ENCODE measurements at regions not wholly inside any gene's neighbourhood (a gene's known extent, or its start where the extent isn't known, plus 50 kb on each side); places are given as distances from the start of the nearest gene placed in this dataset.
"Not testable (repeated sequence)": the region's sequence is repeated elsewhere in the genome, so short reads cannot be mapped to it uniquely, and the experiment has no call there.

DNA sequence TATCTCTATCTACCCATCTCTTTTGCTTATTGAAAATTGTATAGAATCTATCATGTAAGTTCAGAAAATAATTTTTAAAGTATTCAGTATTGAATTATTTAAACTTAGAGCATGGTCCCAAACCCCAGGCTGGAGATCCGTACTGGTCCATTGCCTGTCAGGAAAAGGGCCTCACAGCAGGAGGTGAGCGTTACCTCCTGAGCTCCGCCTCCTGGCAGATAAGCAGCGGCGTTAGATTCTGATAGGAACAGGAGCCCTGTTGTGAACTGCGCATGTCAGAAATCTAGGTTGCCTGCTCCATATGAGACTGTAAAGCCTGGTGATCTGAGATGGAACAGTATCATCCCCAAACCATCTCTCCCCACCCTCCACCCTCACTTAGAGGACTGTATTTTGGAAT, 266.0 kb upstream of the CNTNAP2 start:
- in situ Hi-C loops (cut with HindIII; ENCODE audit: low pct_unique_long_range_greater_than_20kb, low sequenced_read_pairs), result no loop called here
- DNase-seq (ENCODE audit: low read depth, low spot score), result no peak

DNA sequence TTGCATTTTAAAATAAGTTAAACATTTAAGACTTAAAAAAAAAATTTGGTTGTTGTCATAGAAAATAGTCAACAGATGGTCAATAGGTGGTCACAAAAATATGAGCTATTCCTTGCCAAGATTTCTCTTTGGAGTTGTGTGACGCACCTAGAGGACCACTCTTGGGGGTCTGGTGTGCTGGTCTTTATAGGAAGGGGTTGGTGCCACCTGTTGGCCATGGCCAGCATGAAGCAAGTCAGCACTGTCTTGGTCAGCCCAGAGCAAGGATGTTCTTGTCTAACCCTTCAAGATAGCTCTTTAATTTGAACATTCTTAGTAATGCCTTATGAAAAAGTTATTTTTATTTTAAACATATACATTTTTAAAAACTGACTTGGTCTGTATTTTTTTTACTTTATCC, 267.9 kb upstream of the CNTNAP2 start:
- in situ Hi-C loops (cut with HindIII; ENCODE audit: low pct_unique_long_range_greater_than_20kb, low sequenced_read_pairs), result no loop called here
- DNase-seq (ENCODE audit: low read depth, low spot score), result peak; percentile 68

DNA sequence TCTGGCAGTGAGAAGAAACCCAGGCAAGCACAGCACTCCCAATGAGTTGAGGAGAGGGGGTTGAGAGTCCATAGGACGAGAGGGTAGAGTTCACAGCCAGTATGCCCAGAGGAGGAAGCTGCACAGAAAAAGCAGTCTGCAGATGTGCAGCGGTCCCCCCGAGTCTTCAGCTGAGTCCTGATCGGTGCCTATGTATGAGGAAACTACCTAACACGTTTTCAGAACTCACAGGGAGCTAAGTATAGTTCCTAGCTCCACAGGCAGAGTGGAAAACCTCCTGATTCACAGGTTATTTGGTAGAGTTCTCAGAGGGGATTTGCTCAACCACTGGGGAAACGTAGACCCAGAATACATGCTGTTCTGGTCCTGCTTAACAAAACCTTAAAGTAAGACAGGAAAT, 271.3 kb upstream of the CNTNAP2 start:
- no peak for DNase-seq (ENCODE audit: low read depth, low spot score)
- in situ Hi-C loops (cut with HindIII; ENCODE audit: low pct_unique_long_range_greater_than_20kb, low sequenced_read_pairs), result no loop called here

DNA sequence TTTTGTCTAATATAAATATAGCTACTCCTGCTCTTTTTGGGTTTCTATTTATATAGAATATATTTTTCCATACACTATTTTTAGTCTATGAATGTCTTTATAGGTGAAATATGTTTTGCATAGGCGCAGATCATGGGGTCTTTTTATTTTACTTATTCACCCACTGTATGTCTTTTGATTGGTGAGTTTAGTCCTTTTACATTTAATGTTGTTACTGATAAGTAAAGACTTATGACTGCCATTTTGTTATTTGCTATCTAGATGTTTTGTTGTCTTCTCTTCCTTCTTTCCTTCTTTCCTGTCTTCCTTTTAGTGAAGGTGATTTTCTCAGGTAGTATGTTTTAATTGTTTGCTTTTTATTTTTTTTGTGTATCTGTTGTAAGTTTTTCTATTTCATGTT, 276.8 kb upstream of the CNTNAP2 start:
- in situ Hi-C loops (cut with HindIII; ENCODE audit: low pct_unique_long_range_greater_than_20kb, low sequenced_read_pairs), result no loop called here
- DNase-seq (ENCODE audit: low read depth, low spot score), result no peak

DNA sequence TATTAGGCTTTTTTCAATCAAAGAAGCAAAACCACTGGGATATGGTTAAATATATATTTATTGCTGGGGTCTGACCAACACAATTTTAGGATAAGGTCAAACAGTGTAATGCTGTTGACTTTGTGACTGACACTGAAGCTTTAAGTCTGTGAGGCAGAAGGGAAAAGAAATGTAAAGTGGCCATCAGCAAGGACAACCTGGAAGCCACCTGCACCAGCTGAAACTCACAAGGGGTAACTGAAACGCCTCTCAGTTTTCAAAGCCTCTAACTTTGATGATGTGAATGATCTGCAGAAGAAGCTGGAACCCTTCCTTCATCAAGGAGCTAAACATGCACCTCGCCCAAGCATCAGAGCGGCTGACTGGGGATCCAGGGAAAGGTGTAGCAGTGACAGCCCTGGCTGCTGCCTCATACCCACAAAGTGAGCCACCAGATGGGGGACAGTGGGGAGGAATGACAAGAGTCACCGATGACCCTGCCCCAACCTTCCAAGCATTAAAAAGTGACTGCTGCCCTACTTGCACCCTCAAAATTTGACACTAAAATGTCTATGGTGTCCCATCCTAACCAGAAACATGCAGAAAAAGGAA, 284.9 kb upstream of the CNTNAP2 start:
- DNase-seq (ENCODE audit: low read depth, low spot score), result no peak
- in situ Hi-C loops (cut with HindIII; ENCODE audit: low pct_unique_long_range_greater_than_20kb, low sequenced_read_pairs), result no loop called here

DNA sequence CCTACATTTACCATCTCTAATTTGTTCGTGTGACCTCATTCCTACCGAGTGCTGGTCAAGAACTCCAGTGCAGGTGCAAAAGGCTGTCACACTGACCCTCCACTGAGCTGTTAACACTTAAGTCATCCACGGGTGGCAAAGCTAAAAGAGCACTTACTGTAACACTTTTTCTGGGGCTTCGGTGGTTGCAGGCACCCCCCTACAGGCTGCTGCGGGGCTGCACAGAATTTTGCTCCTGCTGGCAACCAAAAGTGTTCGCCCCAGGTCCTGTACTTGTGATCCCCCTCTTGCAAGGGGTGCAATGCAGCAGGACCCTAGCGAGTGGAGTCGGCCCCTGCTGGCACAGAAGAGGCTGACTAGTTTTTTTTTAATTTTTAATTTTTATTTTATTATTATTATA, 298.9 kb upstream of the CNTNAP2 start:
- in situ Hi-C loops (cut with HindIII; ENCODE audit: low pct_unique_long_range_greater_than_20kb, low sequenced_read_pairs), result no loop called here
- no peak for DNase-seq (ENCODE audit: low read depth, low spot score)

DNA sequence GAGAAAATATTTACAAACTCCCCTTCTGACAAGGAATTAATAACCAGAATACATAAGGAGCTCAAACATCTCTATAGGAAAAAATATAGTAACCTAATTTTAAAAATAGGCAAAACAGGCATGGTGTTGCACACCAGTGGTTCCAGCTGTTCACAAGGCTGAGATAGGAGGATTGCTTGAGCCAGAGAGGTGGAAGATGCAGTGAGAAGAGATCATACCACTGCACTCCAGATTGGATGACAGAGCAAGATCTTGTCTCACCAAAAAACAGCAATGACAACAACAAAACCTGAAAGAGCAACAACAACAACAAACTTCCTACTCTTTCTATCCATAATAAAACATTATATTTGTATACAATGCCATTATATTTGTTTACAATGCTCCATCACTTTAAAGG, 304.4 kb upstream of the CNTNAP2 start:
- in situ Hi-C loops (cut with HindIII; ENCODE audit: low pct_unique_long_range_greater_than_20kb, low sequenced_read_pairs), result no loop called here
- DNase-seq (ENCODE audit: low read depth, low spot score), result no peak

DNA sequence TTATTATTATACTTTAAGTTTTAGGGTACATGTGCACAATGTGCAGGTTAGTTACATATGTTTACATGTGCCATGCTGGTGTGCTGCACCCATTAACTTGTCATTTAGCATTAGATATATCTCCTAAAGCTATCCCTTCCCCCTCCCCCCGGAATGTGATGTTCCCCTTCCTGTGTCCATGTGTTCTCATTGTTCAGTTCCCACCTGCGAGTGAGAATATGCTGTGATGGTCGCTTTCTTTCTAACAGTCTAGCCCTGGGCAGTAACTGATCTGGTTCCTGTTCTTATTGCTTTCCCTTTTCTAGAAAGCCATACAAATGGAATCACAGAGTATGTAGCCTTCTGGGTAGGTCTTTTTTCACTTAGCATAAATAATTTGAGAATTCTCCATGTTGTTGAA, 311.1 kb upstream of the CNTNAP2 start:
- in situ Hi-C loops (cut with HindIII; ENCODE audit: low pct_unique_long_range_greater_than_20kb, low sequenced_read_pairs); DNase-seq (ENCODE audit: low read depth, low spot score): not testable (repeated sequence)

DNA sequence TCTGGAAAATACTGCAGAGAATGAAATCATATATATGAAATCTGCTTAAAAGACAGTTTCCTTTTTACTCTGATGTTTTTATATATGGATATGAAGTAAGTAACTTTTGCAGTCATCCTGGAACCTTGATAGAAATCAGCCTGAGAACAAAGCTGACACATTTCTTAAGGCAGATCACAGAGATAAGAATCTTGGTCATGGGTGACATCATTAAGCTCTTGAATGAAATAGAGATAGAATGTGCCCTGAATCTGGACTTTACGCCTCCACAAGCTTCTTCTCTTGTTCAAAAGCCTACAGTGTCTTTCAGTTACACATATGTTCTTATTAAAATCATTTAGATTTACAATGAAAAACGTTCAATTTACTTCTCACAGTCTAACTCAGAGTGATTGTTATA, 319.1 kb upstream of the CNTNAP2 start:
- DNase-seq (ENCODE audit: low read depth, low spot score), result no peak
- in situ Hi-C loops (cut with HindIII; ENCODE audit: low pct_unique_long_range_greater_than_20kb, low sequenced_read_pairs), result no loop called here

DNA sequence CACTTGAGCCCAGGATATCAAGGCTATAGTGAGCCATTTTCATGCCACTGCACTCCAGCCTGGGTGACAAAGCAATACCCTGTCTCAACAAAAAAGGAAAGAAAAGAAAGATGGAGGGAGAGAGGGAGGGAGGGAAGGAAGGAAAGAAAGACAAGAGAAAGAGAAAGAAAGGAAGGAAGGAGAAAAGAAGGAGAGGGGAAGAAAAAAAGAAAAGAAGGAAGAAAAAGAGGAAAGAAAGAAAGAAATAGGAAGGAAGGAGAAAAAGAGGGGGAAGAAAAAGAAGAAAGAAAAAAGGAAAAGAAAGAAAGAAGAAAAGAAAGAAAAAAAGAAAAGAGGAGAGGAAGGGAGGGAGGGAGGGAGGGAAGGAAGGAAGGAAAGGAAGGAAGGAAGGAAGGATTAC, 321.5 kb upstream of the CNTNAP2 start:
- no peak for DNase-seq (ENCODE audit: low read depth, low spot score)
- in situ Hi-C loops (cut with HindIII; ENCODE audit: low pct_unique_long_range_greater_than_20kb, low sequenced_read_pairs), result no loop called here

DNA sequence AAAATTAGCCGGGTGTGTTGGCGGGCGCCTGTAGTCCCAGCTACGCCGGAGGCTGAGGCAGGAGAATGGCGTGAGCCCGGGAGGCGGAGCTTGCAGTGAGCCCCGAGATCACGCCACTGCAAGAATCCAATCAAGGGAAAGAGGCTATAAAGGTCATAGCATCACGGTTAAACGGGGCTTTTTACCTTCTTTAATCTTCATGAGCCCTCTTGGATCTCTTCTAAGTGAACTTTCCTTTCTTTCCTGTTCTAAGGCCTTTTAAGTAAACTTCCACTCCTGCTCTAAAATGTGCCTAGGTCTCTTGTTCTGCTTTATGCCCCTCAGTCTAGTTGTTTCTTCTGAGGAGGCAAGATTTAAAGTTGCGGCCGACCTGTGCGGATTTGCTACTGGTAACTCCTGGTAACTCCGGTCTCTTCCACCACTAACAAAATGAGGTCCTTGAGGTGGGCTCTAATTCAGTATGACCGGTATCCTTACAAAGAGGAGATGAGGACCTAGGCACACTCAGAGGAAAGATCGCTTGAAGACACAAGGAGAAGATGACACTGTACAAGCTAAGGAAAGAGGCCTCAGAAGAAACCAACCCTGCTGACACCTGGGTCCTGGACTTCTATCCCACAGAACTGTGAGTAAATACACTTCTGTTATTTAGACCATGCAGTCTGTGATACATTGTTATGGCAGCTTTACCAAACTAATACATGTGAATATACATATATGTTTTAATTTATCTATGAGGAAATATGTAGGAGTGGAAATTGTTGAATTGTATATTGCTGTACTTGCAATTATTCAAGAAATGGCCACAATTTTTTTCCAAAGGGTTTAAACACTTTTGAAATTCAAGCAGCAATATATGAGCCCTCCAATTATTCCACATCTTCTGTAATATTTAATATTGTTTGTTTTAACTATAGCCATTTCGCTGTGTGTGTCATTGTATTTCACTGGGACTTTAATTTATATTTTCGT, 331.5 kb upstream of the CNTNAP2 start:
- in situ Hi-C loops (cut with HindIII; ENCODE audit: low pct_unique_long_range_greater_than_20kb, low sequenced_read_pairs), result no loop called here
- DNase-seq (ENCODE audit: low read depth, low spot score), result peak; percentile 39

DNA sequence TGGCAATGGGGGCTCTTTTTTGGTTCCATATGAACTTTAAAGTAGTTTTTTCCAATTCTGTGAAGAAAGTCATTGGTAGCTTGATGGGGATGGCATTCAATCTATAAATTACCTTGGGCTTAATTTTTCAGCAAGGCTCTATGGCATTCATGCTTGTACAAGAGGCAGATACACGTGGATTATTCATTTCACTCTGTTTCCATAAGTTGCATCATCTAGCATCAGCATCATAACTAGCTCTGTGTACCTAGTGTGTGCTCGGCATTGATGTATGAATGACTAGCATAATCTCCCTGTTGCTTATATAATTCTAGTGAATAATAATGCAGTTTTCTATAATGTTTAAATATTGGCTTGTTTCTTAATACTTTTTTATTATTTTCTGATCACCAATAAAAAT, 335.2 kb upstream of the CNTNAP2 start:
- DNase-seq (ENCODE audit: low read depth, low spot score); in situ Hi-C loops (cut with HindIII; ENCODE audit: low pct_unique_long_range_greater_than_20kb, low sequenced_read_pairs): not testable (repeated sequence)

DNA sequence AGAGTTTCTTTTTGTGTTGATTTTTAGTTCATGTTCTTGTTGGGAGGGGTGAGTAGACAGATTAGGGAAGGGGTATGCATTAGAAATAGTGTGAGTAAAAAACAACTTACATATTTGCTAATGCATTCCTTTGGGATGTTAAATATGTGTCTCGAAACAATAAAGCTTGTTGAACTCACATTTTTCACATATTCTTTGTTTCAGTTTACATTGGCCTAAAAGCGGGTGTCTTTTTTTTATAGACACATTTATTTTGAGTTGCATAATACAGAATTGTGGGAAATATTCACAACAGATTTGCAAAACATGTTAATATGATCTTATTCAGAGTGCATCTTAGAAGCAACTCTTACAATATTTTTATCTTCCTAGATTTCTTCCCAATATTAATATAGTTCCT, 337.5 kb upstream of the CNTNAP2 start:
- DNase-seq (ENCODE audit: low read depth, low spot score), result no peak
- in situ Hi-C loops (cut with HindIII; ENCODE audit: low pct_unique_long_range_greater_than_20kb, low sequenced_read_pairs), result no loop called here

DNA sequence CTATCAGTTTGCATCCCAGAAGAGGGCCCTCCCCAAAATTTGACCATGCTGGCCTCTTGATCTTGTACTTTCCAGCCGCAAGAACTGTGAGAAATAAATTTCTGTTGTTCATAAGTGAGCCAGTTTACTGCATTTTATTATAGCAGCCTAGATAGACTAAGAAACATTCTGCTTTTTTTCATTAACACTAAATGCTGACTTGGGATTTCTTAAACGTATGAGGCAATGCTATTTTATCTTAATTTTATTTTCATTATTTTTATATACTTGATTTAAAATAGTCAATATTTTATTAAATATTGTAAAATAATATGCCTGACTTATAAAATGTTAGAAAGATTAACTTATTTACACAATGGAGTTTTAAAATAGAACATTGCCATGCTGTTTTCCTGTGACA, 341.8 kb upstream of the CNTNAP2 start:
- no peak for DNase-seq (ENCODE audit: low read depth, low spot score)
- in situ Hi-C loops (cut with HindIII; ENCODE audit: low pct_unique_long_range_greater_than_20kb, low sequenced_read_pairs), result no loop called here

DNA sequence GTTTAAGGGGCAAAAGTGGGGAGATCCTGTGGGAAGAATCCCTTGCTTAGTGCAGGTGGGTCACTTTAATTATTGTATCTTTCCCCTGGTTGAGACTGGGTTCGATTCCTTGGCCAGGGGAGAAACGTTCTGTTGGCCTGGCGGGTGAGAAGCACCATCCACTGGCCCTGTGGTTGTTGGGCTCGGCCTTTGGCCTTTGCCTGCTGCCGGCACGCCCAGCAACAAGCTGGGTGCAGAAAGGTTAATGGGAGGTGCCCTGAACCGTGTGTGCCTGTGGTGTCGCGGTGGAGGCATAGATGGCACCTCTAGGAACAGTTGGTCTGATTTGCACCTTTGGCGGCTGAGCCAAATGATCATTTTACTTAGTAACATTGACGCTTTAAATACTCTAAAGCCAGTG, 363.6 kb upstream of the CNTNAP2 start:
- DNase-seq (ENCODE audit: low read depth, low spot score), result no peak
- in situ Hi-C loops (cut with HindIII; ENCODE audit: low pct_unique_long_range_greater_than_20kb, low sequenced_read_pairs), result no loop called here

DNA sequence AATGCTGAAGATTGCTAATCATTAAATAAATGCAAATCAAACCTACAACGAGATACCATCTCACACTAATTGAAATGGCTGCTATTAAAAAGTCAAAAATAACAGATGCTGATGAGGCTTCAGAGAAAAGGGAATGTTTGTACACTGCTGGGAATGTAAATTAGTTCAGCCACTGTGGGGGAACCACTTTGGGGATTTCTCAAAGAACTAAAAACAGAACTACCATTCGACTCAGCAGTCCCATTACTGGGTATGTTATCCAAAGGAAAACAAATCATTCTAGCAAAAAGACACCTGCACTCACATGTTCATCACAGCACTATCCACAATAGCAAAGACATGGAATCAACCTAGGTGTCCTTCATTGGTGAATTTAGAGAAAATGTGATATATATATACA, 379.0 kb upstream of the CNTNAP2 start:
- no peak for DNase-seq (ENCODE audit: low read depth, low spot score)
- in situ Hi-C loops (cut with HindIII; ENCODE audit: low pct_unique_long_range_greater_than_20kb, low sequenced_read_pairs), result no loop called here

DNA sequence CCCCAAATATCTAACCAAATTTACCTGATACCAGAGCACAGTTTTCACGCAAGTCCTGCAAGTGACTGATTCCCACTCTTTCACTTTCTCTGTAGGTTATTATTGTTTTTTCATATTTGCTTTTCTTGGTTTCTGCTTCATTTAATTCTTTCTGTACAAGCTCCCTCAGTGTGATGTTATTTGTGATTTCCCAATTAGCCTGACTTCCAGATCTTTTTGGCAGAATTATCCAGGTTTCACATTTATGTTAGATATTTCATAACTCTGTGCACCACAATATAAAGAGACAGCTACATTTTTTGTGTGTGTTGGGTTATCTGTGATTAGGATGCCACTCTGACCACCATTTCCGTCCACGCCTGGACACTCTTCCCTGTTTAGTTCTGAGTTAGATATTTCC, 381.5 kb upstream of the CNTNAP2 start:
- in situ Hi-C loops (cut with HindIII; ENCODE audit: low pct_unique_long_range_greater_than_20kb, low sequenced_read_pairs), result no loop called here
- DNase-seq (ENCODE audit: low read depth, low spot score), result no peak

DNA sequence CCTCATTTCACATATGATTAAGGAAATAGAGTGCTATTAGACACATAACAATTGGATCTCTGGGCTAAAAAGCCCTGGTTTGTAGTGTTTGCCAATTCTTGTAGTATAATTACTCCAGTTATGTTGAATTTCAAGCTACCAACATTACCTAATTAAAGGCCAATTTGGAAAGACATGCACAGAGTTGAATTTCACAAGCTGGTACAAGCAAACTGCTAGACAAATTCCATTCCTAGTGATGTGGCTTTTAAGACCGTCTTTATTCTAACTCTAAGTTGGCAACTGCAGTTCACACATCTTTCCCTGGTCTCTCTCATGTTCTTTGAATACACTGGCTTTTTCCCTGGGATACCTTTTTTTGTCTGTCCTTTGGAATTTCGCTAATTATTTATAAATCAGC, 384.1 kb upstream of the CNTNAP2 start:
- DNase-seq (ENCODE audit: low read depth, low spot score), result no peak
- in situ Hi-C loops (cut with HindIII; ENCODE audit: low pct_unique_long_range_greater_than_20kb, low sequenced_read_pairs), result no loop called here

DNA sequence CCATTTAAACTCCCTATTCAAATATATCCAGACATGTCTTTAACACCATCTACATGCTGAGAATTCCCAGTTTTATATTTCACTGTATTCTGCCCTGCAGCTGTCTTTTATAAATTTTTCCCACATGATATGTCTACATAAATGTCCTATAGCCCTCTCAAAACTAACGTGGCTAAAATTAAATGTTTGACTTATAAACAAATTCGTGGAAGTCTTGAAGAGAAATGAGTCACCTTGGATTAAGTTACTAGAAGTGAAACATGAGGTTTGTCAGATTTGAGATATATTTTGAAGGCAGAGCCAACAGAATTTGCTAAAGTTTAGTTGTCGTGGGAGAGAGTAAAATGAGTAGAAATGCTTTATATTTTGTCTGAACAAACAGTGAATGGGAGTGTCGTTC, 386.9 kb upstream of the CNTNAP2 start:
- in situ Hi-C loops (cut with HindIII; ENCODE audit: low pct_unique_long_range_greater_than_20kb, low sequenced_read_pairs), result no loop called here
- DNase-seq (ENCODE audit: low read depth, low spot score), result no peak
